Parathyroid adenoma (tissue), 2 donors: ENCODE measurements at regions not wholly inside any gene's neighbourhood (a gene's known extent, or its start where the extent isn't known, plus 50 kb on each side); places are given as distances from the start of the nearest gene placed in this dataset.

ENCODE experiments used
- H2AFZ ChIP-seq: fragments of 300-600 bp; sonication (generic); one replicate; pipeline ENCODE4 v1.7.0; 2017; ENCODE audit warnings: antibody characterized with exemption, mild to moderate bottlenecking
- H3K27ac ChIP-seq: fragments of 300-600 bp; sonication (generic); one replicate; pipeline ENCODE4 v1.7.0; 2017
- H3K27me3 ChIP-seq: fragments of 300-600 bp; sonication (generic); one replicate; pipeline ENCODE4 v1.7.0; 2017; ENCODE audit warnings: low read length; ENCODE audit not compliant: control insufficient read depth, insufficient read depth
- H3K36me3 ChIP-seq: fragments of 300-600 bp; sonication (generic); one replicate; pipeline ENCODE4 v1.7.0; 2017; ENCODE audit warnings: low read length; ENCODE audit not compliant: control insufficient read depth, insufficient read depth
- H3K4me1 ChIP-seq: fragments of 300-600 bp; sonication (generic); one replicate; pipeline ENCODE4 v1.7.0; 2017; ENCODE audit warnings: control low read depth
- H3K4me2 ChIP-seq: fragments of 300-600 bp; sonication (generic); one replicate; pipeline ENCODE4 v1.7.0; 2017; ENCODE audit warnings: low read length
- H3K4me3 ChIP-seq: fragments of 300-600 bp; sonication (generic); one replicate; pipeline ENCODE4 v1.7.0; 2017; ENCODE audit warnings: low read depth, low read length
- H3K79me2 ChIP-seq: fragments of 300-600 bp; sonication (generic); one replicate; pipeline ENCODE4 v1.7.0; 2017; ENCODE audit warnings: control low read depth
- H3K9ac ChIP-seq: fragments of 300-600 bp; sonication (generic); one replicate; pipeline ENCODE4 v1.7.0; 2017; ENCODE audit warnings: mild to moderate bottlenecking
- H3K9me3 ChIP-seq: fragments of 300-600 bp; sonication (generic); one replicate; pipeline ENCODE4 v1.7.0; 2017; ENCODE audit warnings: low read length; ENCODE audit not compliant: control insufficient read depth
- CTCF ChIP-seq: fragments of 300-600 bp; sonication (generic); IDR thresholded peaks from one replicate; pipeline ENCODE4 v1.7.0; 2017; ENCODE audit warnings: antibody characterized with exemption, mild to moderate bottlenecking
- donor health status: primary hyperparathyroidism.

- peak overlapping the region; percentile 25 for H3K4me3 ChIP-seq
- H3K79me2 ChIP-seq = peaks cover 6% of the 10 kb centered on the region
- peaks cover 8% of the 10 kb centered on the region for H3K4me1 ChIP-seq
- H3K9ac ChIP-seq = no peak overlapping the region
- peak overlapping the region; percentile 58 for H3K4me2 ChIP-seq
- H2AFZ ChIP-seq = no peak overlapping the region
- no peaks in the 10 kb centered on the region for H3K36me3 ChIP-seq
- no peak for TF ChIP-seq CTCF
- H3K27ac ChIP-seq = peak overlapping the region; percentile 51
- H3K27me3 ChIP-seq = no peaks in the 10 kb centered on the region
- H3K9me3 ChIP-seq = no peaks in the 10 kb centered on the region
Measured at GRCh38 chr15:29570121-29570947, 251.9 kb downstream of the TJP1 start.

DNA sequence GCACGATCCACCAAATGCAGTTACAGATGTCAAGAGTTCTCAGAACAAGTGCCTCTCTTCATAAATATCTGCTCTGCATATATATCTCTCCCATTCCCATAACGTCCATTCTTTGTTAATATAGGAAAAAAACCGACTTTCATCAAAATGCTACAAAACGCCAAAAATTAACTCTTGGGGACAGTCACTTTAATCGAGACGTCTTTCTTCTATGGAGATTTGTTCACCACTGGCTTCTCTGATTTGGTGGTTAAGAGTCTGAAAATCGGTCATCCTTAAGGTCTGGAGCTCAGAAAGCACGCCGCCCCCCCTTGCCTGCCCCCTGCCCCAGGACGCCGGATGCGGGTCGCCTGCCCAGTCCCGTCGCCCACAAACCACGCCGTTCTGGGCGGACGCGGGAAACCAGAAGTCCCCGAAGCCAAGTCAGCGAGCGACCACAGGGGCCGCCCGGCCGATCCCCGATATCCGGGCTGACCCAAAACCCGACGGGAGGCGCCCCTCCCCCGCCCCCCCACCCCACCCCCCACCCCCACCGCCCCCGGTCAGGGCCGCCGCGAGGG, 252.7 kb downstream of the TJP1 start:
- no peak for TF ChIP-seq CTCF
- no peak overlapping the region for H3K9ac ChIP-seq
- H3K4me3 ChIP-seq = no peak overlapping the region
- H3K9me3 ChIP-seq = no peaks in the 10 kb centered on the region
- H3K36me3 ChIP-seq = no peaks in the 10 kb centered on the region
- H3K4me1 ChIP-seq = peaks cover 8% of the 10 kb centered on the region
- H3K27me3 ChIP-seq = no peaks in the 10 kb centered on the region
- H3K27ac ChIP-seq = peak overlapping the region; percentile 49
- H2AFZ ChIP-seq = no peak overlapping the region
- H3K4me2 ChIP-seq = peak overlapping the region; percentile 49
- H3K79me2 ChIP-seq = peaks cover 5% of the 10 kb centered on the region

GRCh38 chr15:29568840-29569532, 253.3 kb downstream of the TJP1 start:
- Histone ChIP-seq H3K9ac (no peak overlapping the region), H3K36me3 (no peaks in the 10 kb centered on the region), H3K4me2 (no peak overlapping the region), H3K4me3 (no peak overlapping the region), H3K4me1 (peaks cover 8% of the 10 kb centered on the region), H3K27ac (peak overlapping the region; percentile 49), H3K79me2 (peaks cover 3% of the 10 kb centered on the region), H3K27me3 (no peaks in the 10 kb centered on the region), H2AFZ (no peak overlapping the region), H3K9me3 (no peaks in the 10 kb centered on the region)
- TF ChIP-seq CTCF = no peak

DNA sequence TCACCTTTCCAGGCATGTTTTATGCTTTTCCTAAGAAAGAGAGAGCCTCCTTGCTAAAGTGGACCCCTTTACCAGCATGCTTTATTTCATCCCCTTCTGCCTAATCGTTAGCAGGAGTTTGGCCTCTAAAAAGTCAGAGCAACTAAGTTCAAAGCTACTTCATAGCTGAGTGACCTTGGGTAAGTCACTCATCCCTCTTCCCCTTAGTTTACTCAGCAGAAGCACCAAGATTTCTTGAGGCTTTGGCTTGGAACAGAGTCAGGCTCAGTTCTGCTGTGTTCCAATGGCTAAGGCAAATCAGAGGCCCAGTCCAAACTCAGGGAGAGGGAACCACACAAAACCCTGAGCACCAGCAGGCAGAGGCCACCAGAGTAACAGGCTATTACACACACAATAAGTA, 254.9 kb downstream of the TJP1 start:
- Histone ChIP-seq H3K9ac (no peak overlapping the region), H3K9me3 (no peaks in the 10 kb centered on the region), H3K4me3 (no peak overlapping the region), H3K27me3 (no peaks in the 10 kb centered on the region), H3K27ac (no peak overlapping the region), H3K36me3 (no peaks in the 10 kb centered on the region), H3K79me2 (peaks cover 9% of the 10 kb centered on the region), H3K4me1 (peaks cover 6% of the 10 kb centered on the region), H2AFZ (no peak overlapping the region), H3K4me2 (no peak overlapping the region)
- no peak for TF ChIP-seq CTCF
